ENCODE measurements at regions not wholly inside any gene's neighbourhood (a gene's known extent, or its start where the extent isn't known, plus 50 kb on each side); places are given as distances from the start of the nearest gene placed in this dataset.

DNA sequence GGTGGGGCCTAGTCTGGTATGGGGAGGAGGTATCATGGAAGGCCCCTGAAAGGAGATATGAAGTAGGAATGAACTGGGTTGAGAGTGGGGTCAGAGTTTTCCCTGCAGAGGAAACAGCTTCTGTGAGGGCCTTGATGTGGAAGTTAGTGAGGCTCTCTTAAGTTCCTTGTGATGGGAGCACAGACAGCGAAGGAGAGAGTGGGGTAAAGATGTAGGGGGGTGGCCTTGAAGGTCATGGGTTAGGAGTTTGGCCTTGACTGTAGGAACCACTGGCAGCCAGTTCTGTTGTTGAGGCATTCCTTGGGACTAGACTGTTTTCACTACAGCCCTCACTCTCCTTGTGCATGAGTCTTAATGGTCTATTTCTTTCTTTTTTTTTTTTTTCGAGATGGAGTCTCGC is 77.8 kb upstream of the NMNAT3 start (continued):
- TF ChIP-seq, protein P1, sequence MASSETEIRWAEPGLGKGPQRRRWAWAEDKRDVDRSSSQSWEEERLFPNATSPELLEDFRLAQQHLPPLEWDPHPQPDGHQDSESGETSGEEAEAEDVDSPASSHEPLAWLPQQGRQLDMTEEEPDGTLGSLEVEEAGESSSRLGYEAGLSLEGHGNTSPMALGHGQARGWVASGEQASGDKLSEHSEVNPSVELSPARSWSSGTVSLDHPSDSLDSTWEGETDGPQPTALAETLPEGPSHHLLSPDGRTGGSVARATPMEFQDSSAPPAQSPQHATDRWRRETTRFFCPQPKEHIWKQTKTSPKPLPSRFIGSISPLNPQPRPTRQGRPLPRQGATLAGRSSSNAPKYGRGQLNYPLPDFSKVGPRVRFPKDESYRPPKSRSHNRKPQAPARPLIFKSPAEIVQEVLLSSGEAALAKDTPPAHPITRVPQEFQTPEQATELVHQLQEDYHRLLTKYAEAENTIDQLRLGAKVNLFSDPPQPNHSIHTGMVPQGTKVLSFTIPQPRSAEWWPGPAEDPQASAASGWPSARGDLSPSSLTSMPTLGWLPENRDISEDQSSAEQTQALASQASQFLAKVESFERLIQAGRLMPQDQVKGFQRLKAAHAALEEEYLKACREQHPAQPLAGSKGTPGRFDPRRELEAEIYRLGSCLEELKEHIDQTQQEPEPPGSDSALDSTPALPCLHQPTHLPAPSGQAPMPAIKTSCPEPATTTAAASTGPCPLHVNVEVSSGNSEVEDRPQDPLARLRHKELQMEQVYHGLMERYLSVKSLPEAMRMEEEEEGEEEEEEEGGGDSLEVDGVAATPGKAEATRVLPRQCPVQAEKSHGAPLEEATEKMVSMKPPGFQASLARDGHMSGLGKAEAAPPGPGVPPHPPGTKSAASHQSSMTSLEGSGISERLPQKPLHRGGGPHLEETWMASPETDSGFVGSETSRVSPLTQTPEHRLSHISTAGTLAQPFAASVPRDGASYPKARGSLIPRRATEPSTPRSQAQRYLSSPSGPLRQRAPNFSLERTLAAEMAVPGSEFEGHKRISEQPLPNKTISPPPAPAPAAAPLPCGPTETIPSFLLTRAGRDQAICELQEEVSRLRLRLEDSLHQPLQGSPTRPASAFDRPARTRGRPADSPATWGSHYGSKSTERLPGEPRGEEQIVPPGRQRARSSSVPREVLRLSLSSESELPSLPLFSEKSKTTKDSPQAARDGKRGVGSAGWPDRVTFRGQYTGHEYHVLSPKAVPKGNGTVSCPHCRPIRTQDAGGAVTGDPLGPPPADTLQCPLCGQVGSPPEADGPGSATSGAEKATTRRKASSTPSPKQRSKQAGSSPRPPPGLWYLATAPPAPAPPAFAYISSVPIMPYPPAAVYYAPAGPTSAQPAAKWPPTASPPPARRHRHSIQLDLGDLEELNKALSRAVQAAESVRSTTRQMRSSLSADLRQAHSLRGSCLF (CRISPR knock-in tag; IDR thresholded peaks at IDR 0.05; ENCODE audit: borderline replicate concordance) = no peak
- TF ChIP-seq PRMT3 (CRISPR knock-in tag; IDR thresholded peaks at IDR 0.05; ENCODE audit: borderline replicate concordance, low read depth) (no peak), ATF7 (IDR thresholded peaks at IDR 0.05) (no peak), ATF7 (CRISPR knock-in tag; IDR thresholded peaks at IDR 0.05) (no peak), MIER2 (CRISPR knock-in tag; IDR thresholded peaks at IDR 0.05) (no peak)

DNA sequence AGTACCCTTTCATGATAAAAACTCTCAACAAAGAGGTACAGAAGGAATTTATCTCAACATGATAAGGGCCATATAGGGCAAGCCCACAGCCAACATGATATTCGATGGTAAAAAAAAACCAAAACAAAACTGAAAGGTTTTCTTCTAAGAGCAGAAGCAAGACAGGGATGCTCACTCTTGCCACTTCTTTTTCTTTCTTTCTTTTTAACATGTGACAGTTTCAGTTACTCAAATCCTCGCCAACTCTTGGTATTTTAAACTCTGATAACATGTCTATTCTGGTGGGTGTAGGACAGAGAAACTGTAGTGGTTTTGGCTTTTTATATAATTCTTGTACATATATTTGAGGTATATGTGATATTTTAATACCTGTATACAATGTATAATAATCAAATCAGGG is 74.0 kb upstream of the NMNAT3 start:
- intact Hi-C loops (cut with micrococcal nuclease; ENCODE audit: unreplicated experiment) (no loop called here), in situ Hi-C loops (cut with HindIII; ENCODE audit: extremely low pct_ligation_motif_present, low pct_unique_long_range_greater_than_20kb) (no loop called here)
- no peak overlapping the region for H3K9ac ChIP-seq (ENCODE audit: insufficient read depth, low read depth, low read length)
- H3K4me1 ChIP-seq (ENCODE audit: insufficient read depth, low read length) = no peaks in the 10 kb centered on the region
- no peak overlapping the region for H2AFZ ChIP-seq (ENCODE audit: low read length)
- H3K36me3 ChIP-seq (replicated peaks in 1 of 2; ENCODE audit: control insufficient read depth in 1 of 2, insufficient read depth in 2 of 2, low read length in 2 of 2) = no peaks in the 10 kb centered on the region
- no peak for FAIRE-seq
- H3K27me3 ChIP-seq (ENCODE audit: control insufficient read depth in 1 of 2, insufficient read depth in 2 of 2, low read length in 2 of 2) = no peaks in the 10 kb centered on the region; a peak in 1 of 5 replicates
- no peak for TF ChIP-seq PHF21A (CRISPR knock-in tag; IDR thresholded peaks at IDR 0.05)
- no peak for TF ChIP-seq ZNF3 (CRISPR knock-in tag; IDR thresholded peaks at IDR 0.05)
- TF ChIP-seq ZEB1 (IDR thresholded peaks at IDR 0.05; ENCODE audit: insufficient replicate concordance, low read depth) = no peak
- TF ChIP-seq ASH2L (IDR thresholded peaks at IDR 0.05; ENCODE audit: insufficient read length, low read depth, low read length) = no peak
- no peak for TF ChIP-seq AGO1 (IDR thresholded peaks at IDR 0.05; ENCODE audit: low read depth, low read length, poor library complexity, severe bottlenecking)
- TF ChIP-seq ZNF12 (CRISPR knock-in tag; IDR thresholded peaks at IDR 0.05) = no peak
- TF ChIP-seq REPIN1 (CRISPR knock-in tag; IDR thresholded peaks at IDR 0.05; ENCODE audit: borderline replicate concordance, low read depth) = no peak
- no peak for TF ChIP-seq ZFAT (CRISPR knock-in tag; conservative IDR thresholded peaks at IDR 0.05)
- no peak for TF ChIP-seq FOXM1 (CRISPR knock-in tag; IDR thresholded peaks at IDR 0.05)
- TF ChIP-seq, protein P2, sequence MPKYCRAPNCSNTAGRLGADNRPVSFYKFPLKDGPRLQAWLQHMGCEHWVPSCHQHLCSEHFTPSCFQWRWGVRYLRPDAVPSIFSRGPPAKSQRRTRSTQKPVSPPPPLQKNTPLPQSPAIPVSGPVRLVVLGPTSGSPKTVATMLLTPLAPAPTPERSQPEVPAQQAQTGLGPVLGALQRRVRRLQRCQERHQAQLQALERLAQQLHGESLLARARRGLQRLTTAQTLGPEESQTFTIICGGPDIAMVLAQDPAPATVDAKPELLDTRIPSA (CRISPR knock-in tag; IDR thresholded peaks at IDR 0.05; ENCODE audit: borderline replicate concordance) = no peak
- no peak for TF ChIP-seq SALL1 (CRISPR knock-in tag; IDR thresholded peaks at IDR 0.05)
- no peak for TF ChIP-seq ZNF720 (CRISPR knock-in tag; IDR thresholded peaks at IDR 0.05)
- no peak for TF ChIP-seq BRD4 (CRISPR knock-in tag; IDR thresholded peaks at IDR 0.05)
- no peak for TF ChIP-seq EP300 (IDR thresholded peaks at IDR 0.05; ENCODE audit: low read depth in 2 of 2, low read length in 2 of 2)
- no peak for TF ChIP-seq EP300 (CRISPR knock-in tag; IDR thresholded peaks at IDR 0.05; ENCODE audit: borderline replicate concordance)
- no peak for TF ChIP-seq MIER2 (CRISPR knock-in tag; IDR thresholded peaks at IDR 0.05)
- no peak for TF ChIP-seq ZNF7 (CRISPR knock-in tag; IDR thresholded peaks at IDR 0.05)
- no peak for TF ChIP-seq PLRG1 (conservative IDR thresholded peaks at IDR 0.05)
- no peaks in the 10 kb centered on the region for H4K20me1 ChIP-seq (ENCODE audit: insufficient read depth, low read length)
- H3K9me3 ChIP-seq (ENCODE audit: low read length) = peaks cover 6% of the 10 kb centered on the region; the same call in 1 of the 2 replicates
- no peak overlapping the region for H3K4me3 ChIP-seq (replicated peaks in 1 of 3; ENCODE audit: insufficient read depth in 1 of 3, low read depth in 2 of 3, low read length in 3 of 3)
- DNase-seq (ENCODE audit: low spot score) = no peak
- no peak overlapping the region for H3K27ac ChIP-seq (ENCODE audit: extremely low read length, insufficient read depth, low read length)
- 0% methylated on average over 2 of the region's 2 CpGs for WGBS (ENCODE audit: low lambda C conversion rate)
- no TSS peak for BruUV-seq (replicated peaks)
- H3K4me2 ChIP-seq (ENCODE audit: low read depth, low read length) = no peak overlapping the region
- CTCF ChIA-PET (ENCODE audit: low intra/inter-chr PET ratio, low total read pairs) = no interaction called here
- no peak for ATAC-seq
- H3K79me2 ChIP-seq (ENCODE audit: insufficient read depth, low read length) = no peaks in the 10 kb centered on the region
- POLR2A ChIA-PET = no interaction called here
